H9 (cell line): ENCODE measurements at regions not wholly inside any gene's neighbourhood (a gene's known extent, or its start where the extent isn't known, plus 50 kb on each side); places are given as distances from the start of the nearest gene placed in this dataset.

ENCODE experiments used
- DNase-seq: peaks from one replicate; pipeline ENCODE4 v3.0.0-alpha.2; 2017
- H2AFZ ChIP-seq: one replicate; pipeline ENCODE4 v1.6.1; 2013; ENCODE audit warnings: mild to moderate bottlenecking, low read length, control low read depth, moderate library complexity
- H2AK5ac ChIP-seq: 2 replicates; pipeline ENCODE4 v1.6.1; 2013; ENCODE audit warnings: low read length, control low read depth, mixed read lengths; ENCODE audit not compliant: insufficient read length
- H2BK120ac ChIP-seq: one replicate; pipeline ENCODE4 v1.6.1; 2013; ENCODE audit warnings: low read depth, mild to moderate bottlenecking, low read length, control low read depth, inconsistent platforms; ENCODE audit not compliant: poor library complexity, severe bottlenecking
- H2BK12ac ChIP-seq: 2 replicates; pipeline ENCODE4 v1.6.1; 2013; ENCODE audit warnings: low read length, control low read depth, mixed read lengths, low read depth; ENCODE audit not compliant: insufficient read length
- H2BK15ac ChIP-seq: 2 replicates; pipeline ENCODE4 v1.6.1; 2013; ENCODE audit warnings: low read depth, low read length, control low read depth
- H2BK20ac ChIP-seq: one replicate; pipeline ENCODE4 v1.6.1; 2013; ENCODE audit warnings: low read depth, mild to moderate bottlenecking, low read length, control low read depth, inconsistent platforms; ENCODE audit not compliant: poor library complexity, severe bottlenecking
- H2BK5ac ChIP-seq: 2 replicates; pipeline ENCODE4 v1.6.1; 2013; ENCODE audit warnings: low read length, control low read depth, mixed read lengths; ENCODE audit not compliant: insufficient read length
- H3K14ac ChIP-seq: 2 replicates; pipeline ENCODE4 v1.6.1; 2013; ENCODE audit warnings: low read length, control low read depth; ENCODE audit not compliant: insufficient read depth
- H3K18ac ChIP-seq: 2 replicates; pipeline ENCODE4 v1.6.1; 2013; ENCODE audit warnings: low read depth, mild to moderate bottlenecking, mixed read lengths, low read length, control low read depth; ENCODE audit not compliant: insufficient read length
- H3K23ac ChIP-seq: 2 replicates; pipeline ENCODE4 v1.6.1; 2013; ENCODE audit warnings: low read length, control low read depth, mixed read lengths, low read depth; ENCODE audit not compliant: insufficient read length
- H3K23me2 ChIP-seq: 2 replicates; pipeline ENCODE4 v1.6.1; 2013; ENCODE audit warnings: low read depth, mild to moderate bottlenecking, mixed read lengths, low read length, control low read depth; ENCODE audit not compliant: insufficient read length, poor library complexity, severe bottlenecking
- H3K27ac ChIP-seq: 2 replicates; pipeline ENCODE4 v1.5.1; 2013; ENCODE audit warnings: low read length, control low read depth, mixed read lengths, low read depth; ENCODE audit not compliant: insufficient read length
- H3K27me3 ChIP-seq: 2 replicates; pipeline ENCODE4 v1.6.1; 2013; ENCODE audit warnings: low read length, control low read depth, inconsistent platforms; ENCODE audit not compliant: insufficient read depth
- H3K4ac ChIP-seq: 2 replicates; pipeline ENCODE4 v1.6.1; 2013; ENCODE audit warnings: low read depth, mild to moderate bottlenecking, control low read depth, inconsistent platforms, low read length, moderate library complexity
- H3K4me1 ChIP-seq: 2 replicates; pipeline ENCODE4 v1.6.1; 2013; ENCODE audit warnings: low read length, control low read depth, inconsistent platforms; ENCODE audit not compliant: insufficient read depth
- H3K4me2 ChIP-seq: 2 replicates; pipeline ENCODE4 v1.6.1; 2013; ENCODE audit warnings: low read length, control low read depth, mixed read lengths; ENCODE audit not compliant: insufficient read length, insufficient read depth
- H3K56ac ChIP-seq: 2 replicates; pipeline ENCODE4 v1.6.1; 2013; ENCODE audit warnings: low read depth, mild to moderate bottlenecking, mixed read lengths, low read length, control low read depth; ENCODE audit not compliant: insufficient read length
- H3K79me1 ChIP-seq: 2 replicates; pipeline ENCODE4 v1.6.1; 2013; ENCODE audit warnings: low read depth, mild to moderate bottlenecking, moderate library complexity, low read length, control low read depth, inconsistent platforms; ENCODE audit not compliant: insufficient read depth, poor library complexity, severe bottlenecking
- H3K79me2 ChIP-seq: 2 replicates; pipeline ENCODE4 v1.6.1; 2013; ENCODE audit warnings: low read length, control low read depth, inconsistent platforms; ENCODE audit not compliant: insufficient read depth
- H3K9ac ChIP-seq: 2 replicates; pipeline ENCODE4 v1.6.1; 2013; ENCODE audit warnings: low read length, control low read depth, mixed read lengths; ENCODE audit not compliant: insufficient read length; ENCODE audit errors: extremely low read depth
- H3K9me3 ChIP-seq: one replicate; pipeline ENCODE4 v1.6.1; 2013; ENCODE audit warnings: low read depth, low read length, inconsistent platforms; ENCODE audit not compliant: control insufficient read depth
- H3T11ph ChIP-seq: one replicate; pipeline ENCODE4 v1.6.1; 2013; ENCODE audit warnings: mild to moderate bottlenecking, low read length, control low read depth, inconsistent platforms
- H4K20me1 ChIP-seq: one replicate; pipeline ENCODE4 v1.6.1; 2013; ENCODE audit not compliant: control insufficient read depth, insufficient read length, insufficient read depth
- H4K5ac ChIP-seq: 2 replicates; pipeline ENCODE4 v1.6.1; 2013; ENCODE audit warnings: low read depth, mild to moderate bottlenecking, mixed read lengths, low read length, control low read depth; ENCODE audit not compliant: insufficient read length
- H4K8ac ChIP-seq: replicated peaks from 2 replicates; pipeline ENCODE4 v1.6.1; 2013; ENCODE audit warnings: low read length, control low read depth, mixed read lengths, low read depth; ENCODE audit not compliant: insufficient read length
- H4K91ac ChIP-seq: 2 replicates; pipeline ENCODE4 v1.6.1; 2013; ENCODE audit warnings: low read depth, mild to moderate bottlenecking, moderate library complexity, mixed read lengths, low read length, control low read depth; ENCODE audit not compliant: insufficient read length
- H3K27ac Mint-ChIP-seq, 3 experiments: 2 replicates in 2 of 3; 3 replicates in 1 of 3; pipeline ENCODE4 v1.8.0; 2020 to 2021; ENCODE audit warnings: mixed read lengths in 3 of 3, mild to moderate bottlenecking in 1 of 3, moderate library complexity in 1 of 3
- H3K27me3 Mint-ChIP-seq: 2 replicates; pipeline ENCODE4 v1.8.0; 2021; ENCODE audit warnings: low read depth, mild to moderate bottlenecking, moderate library complexity, mixed read lengths
- H3K36me3 Mint-ChIP-seq, 3 experiments: 2 replicates in 2 of 3; 3 replicates in 1 of 3; pipeline ENCODE4 v1.8.0; 2020 to 2021; ENCODE audit warnings: low read depth in 3 of 3, mixed read lengths in 3 of 3; ENCODE audit not compliant: insufficient read depth in 1 of 3
- H3K4me1 Mint-ChIP-seq, 2 experiments: 2 replicates each; pipeline ENCODE4 v1.8.0; 2020; ENCODE audit warnings: mixed read lengths in 2 of 2
- H3K4me3 Mint-ChIP-seq, 2 experiments: 2 replicates in 1 of 2; 3 replicates in 1 of 2; pipeline ENCODE4 v1.8.0; 2020 to 2021; ENCODE audit warnings: mild to moderate bottlenecking in 2 of 2, mixed read lengths in 2 of 2, moderate library complexity in 1 of 2
- H3K9me3 Mint-ChIP-seq, 2 experiments: 2 replicates in 1 of 2; 3 replicates in 1 of 2; pipeline ENCODE4 v1.8.0; 2020; ENCODE audit warnings: mild to moderate bottlenecking in 2 of 2, mixed read lengths in 2 of 2, moderate library complexity in 1 of 2
- CTCF ChIP-seq: fragments of 200-600 bp; sonication (generic); conservative IDR thresholded peaks from 3 replicates; pipeline ENCODE4 v1.8.0; 2021; ENCODE audit warnings: antibody characterized with exemption, mild to moderate bottlenecking
- WGBS: extraction: QIAGEN DNeasy Blood & Tissue Kit; methylation state at CpG from one replicate; pipeline ENCODE4 v1.1.7; 2013; ENCODE audit warnings: missing lambda C conversion rate, low lambda C conversion rate, mixed read lengths; ENCODE audit not compliant: insufficient read length; ENCODE audit errors: extremely low coverage; 5-methylcytosine and 5-hydroxymethylcytosine counted together

- no peak overlapping the region for H3K23ac ChIP-seq
- no peaks in the 10 kb centered on the region for H3K4me1 ChIP-seq
- no peak overlapping the region for H3K9ac ChIP-seq
- H3K4ac ChIP-seq: no peak overlapping the region
- no peak for TF ChIP-seq CTCF
- H3K18ac ChIP-seq: no peak overlapping the region
- no peak overlapping the region for H3K14ac ChIP-seq
- Mint-ChIP-seq H3K4me3 (no peak overlapping the region), H3K27me3 (no peaks in the 10 kb centered on the region), H3K27ac (no peak overlapping the region), H3K4me1 (peaks cover 15 to 23% of the 10 kb centered on the region in 2 experiments), H3K36me3 (peaks cover 0 to 4% (median 0%) of the 10 kb centered on the region in 3 experiments; a peak in 1 of 7 replicates), H3K9me3 (no peaks in the 10 kb centered on the region; a peak in 1 of 5 replicates)
- no peaks in the 10 kb centered on the region for H3K79me1 ChIP-seq
- no peak overlapping the region for H3K4me2 ChIP-seq
- no peak overlapping the region for H2BK20ac ChIP-seq
- no CpG with 5 or more reads among the region's 3 CpGs for WGBS
- no peak overlapping the region for H4K8ac ChIP-seq
- no peak overlapping the region for H4K5ac ChIP-seq
- H2AFZ ChIP-seq: no peak overlapping the region
- no peak overlapping the region for H2BK5ac ChIP-seq
- H3K56ac ChIP-seq: no peak overlapping the region
- H2BK12ac ChIP-seq: no peak overlapping the region
- H3K27me3 ChIP-seq: no peaks in the 10 kb centered on the region
- H3K79me2 ChIP-seq: no peaks in the 10 kb centered on the region
- no peaks in the 10 kb centered on the region for H3K23me2 ChIP-seq
- no peak overlapping the region for H3K27ac ChIP-seq
- no peak overlapping the region for H2BK120ac ChIP-seq
- DNase-seq: no peak
- H4K20me1 ChIP-seq: no peaks in the 10 kb centered on the region
- no peak overlapping the region for H3T11ph ChIP-seq
- no peak overlapping the region for H2AK5ac ChIP-seq
- no peaks in the 10 kb centered on the region for H3K9me3 ChIP-seq
- no peak overlapping the region for H2BK15ac ChIP-seq
- H4K91ac ChIP-seq: no peak overlapping the region
Measured at GRCh38 chr17:55668312-55668920, 54.2 kb downstream of the TMEM100 start.
